ENCODE measurements at regions not wholly inside any gene's neighbourhood (a gene's known extent, or its start where the extent isn't known, plus 50 kb on each side); places are given as distances from the start of the nearest gene placed in this dataset.
"Not testable (repeated sequence)": the region's sequence is repeated elsewhere in the genome, so short reads cannot be mapped to it uniquely, and the experiment has no call there.

DNA sequence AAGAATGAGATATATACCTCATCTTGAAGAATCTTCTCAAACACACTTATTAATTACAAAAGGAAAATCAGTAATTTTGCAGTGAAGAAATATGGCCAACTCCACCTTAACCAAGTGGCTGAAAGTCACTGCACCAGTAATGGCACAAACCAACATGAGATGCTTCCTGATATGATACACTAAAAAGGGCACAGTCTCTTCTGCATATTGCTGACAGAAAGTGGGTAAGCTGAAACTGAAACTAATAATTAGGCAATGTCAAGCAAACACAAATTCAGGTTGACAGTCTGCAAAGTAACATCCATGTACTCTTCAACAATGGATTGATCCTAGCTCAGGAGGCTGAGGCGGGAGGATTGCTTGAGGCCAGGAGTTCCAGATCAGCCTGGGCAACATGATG is 56.1 kb downstream of the ZNF22 start:
- not testable (repeated sequence) for DNase-seq

- DNase-seq = no peak
Measured at GRCh38 chr10:45058580-45058979, 57.9 kb downstream of the ZNF22 start.

- no peak for DNase-seq
Measured at GRCh38 chr10:45058992-45059561, 58.4 kb downstream of the ZNF22 start.

- no peak for DNase-seq
Measured at GRCh38 chr10:45059632-45060031, 58.9 kb downstream of the ZNF22 start.

DNA sequence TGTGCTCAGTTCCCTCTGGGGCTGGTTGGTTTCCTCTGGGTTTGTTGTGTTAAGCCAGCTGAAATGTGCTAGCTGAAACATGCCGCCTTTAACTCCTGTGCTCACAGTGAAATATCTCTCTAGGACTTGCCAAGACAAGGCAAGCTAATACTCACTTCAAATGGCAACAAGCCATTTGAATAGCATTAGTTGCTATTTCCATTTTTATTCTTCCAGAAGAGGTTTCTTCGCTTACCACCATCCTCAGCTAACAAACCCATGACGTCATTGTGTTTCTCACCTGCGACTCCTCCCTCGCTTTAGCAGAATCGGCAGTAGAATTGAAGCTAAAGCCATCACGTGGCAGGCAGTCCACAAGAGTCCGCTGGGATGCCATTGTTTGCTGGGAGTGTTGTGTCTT is 61.3 kb downstream of the ZNF22 start:
- no peak for DNase-seq

GRCh38 chr10:45063591-45064231 is 63.0 kb downstream of the ZNF22 start:
- no peak for DNase-seq

DNA sequence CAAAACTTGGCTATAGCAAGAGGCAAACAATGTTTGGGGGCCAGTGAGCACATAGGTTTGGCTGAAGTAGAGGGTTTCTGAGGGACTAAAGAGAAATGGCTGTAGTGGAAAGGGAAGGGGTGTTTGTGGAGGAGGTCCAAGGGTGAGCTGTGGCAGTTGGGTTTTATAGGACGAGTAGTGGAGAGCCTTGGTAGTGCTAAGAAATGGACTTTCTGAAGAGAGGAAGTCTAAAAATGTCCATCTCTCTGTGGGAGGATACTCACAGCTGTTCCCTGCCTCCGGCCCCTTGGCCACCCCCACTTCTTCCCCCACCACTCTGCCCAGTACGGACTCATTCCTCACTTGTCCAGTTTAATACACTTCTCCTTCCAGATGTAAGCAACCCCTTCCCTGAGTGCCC is 64.3 kb downstream of the ZNF22 start:
- DNase-seq = no peak

GRCh38 chr10:45071043-45071813 is 70.5 kb downstream of the ZNF22 start:
- no peak for DNase-seq

DNA sequence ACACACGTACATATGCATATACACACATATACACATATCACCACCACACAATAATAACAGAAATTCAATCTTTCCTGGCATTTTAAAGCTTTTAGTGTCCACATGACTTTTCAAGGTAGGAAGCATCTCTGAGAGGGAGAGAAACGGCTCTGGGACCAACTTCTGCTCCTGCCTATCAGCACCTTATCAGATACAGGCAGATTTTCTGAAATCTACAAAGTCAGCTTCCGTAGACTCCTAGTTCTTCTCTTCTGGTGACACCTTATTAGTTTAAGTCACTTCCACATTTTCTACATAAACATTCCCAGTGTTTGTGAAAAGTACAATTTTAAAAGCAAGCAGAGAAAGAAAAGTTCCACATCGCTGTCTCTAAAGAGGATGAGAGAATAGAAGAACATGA is 74.5 kb downstream of the ZNF22 start:
- DNase-seq = no peak

DNA sequence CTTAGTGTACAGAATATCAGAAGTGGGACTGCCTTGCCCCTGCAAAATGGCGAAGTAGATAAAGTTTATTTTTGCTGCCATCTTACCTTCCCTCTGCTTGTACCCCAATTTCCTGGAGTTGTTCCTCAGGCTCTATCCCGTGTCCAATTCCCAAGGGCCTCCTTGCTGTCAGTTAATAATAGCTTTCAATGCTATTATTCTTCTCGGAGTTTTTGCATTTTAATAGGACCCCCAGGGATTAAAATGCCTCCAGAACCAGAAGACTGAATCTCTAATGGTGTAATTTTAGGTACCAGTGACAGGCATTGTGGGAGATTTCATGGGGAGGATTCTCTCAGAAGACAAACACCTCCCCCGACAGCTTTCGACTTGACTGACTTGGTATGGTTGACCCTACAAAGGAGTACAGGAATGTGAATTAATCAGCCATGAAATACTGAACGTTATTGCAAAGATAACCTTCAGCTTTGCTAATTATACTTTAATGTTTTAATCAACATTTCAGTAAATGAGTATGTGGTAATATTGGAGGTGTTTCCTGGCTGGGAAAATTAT is 75.2 kb downstream of the ZNF22 start:
- no peak for DNase-seq

DNA sequence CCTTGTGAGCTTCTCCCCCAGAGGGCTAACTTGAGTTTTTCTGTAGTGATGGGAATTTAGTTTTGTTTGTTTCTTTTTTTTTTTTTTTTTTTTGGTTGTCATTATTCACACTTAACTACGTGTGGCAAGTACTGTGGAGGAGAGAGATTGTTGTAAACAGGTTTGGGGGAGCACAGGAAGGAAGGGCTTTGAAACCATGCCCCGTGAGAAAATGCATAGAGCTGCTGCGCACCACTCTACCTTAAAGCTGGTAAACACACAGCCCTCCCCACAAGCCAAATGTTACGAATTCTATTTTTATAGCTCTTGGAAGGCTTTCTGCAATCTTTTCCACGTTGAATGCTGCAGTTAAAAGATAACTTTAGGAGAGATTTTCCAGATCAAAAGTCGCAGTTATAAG is 76.2 kb downstream of the ZNF22 start:
- no peak for DNase-seq

- no peak for DNase-seq
Measured at GRCh38 chr10:45080331-45080730, 79.6 kb downstream of the ZNF22 start.

- DNase-seq = no peak
Measured at GRCh38 chr10:45082176-45082575, 81.5 kb downstream of the ZNF22 start.

- DNase-seq = no peak
Measured at GRCh38 chr10:45091968-45092367, 91.2 kb downstream of the ZNF22 start.

- no peak for DNase-seq
Measured at GRCh38 chr10:45093945-45094344, 93.2 kb downstream of the ZNF22 start.

- no peak for DNase-seq
Measured at GRCh38 chr10:45095286-45095685, 94.6 kb downstream of the ZNF22 start.

- DNase-seq = no peak
Measured at GRCh38 chr10:45096001-45096400, 95.3 kb downstream of the ZNF22 start.

- no peak for DNase-seq
Measured at GRCh38 chr10:45100429-45100828, 99.7 kb downstream of the ZNF22 start.

GRCh38 chr10:45104674-45105073 is 104.0 kb downstream of the ZNF22 start:
- no peak for DNase-seq

GRCh38 chr10:45105309-45105708 is 104.6 kb downstream of the ZNF22 start:
- DNase-seq = not testable (repeated sequence)

GRCh38 chr10:45106236-45106856 is 105.6 kb downstream of the ZNF22 start:
- no peak for DNase-seq

- no peak for DNase-seq
Measured at GRCh38 chr10:45111509-45111908, 110.8 kb downstream of the ZNF22 start.

GRCh38 chr10:45117940-45118339 is 117.2 kb downstream of the ZNF22 start:
- not testable (repeated sequence) for DNase-seq

Data from effector CD8-positive, alpha-beta T cell (primary cell).